ENCODE measurements at regions not wholly inside any gene's neighbourhood (a gene's known extent, or its start where the extent isn't known, plus 50 kb on each side); places are given as distances from the start of the nearest gene placed in this dataset.

- TF ChIP-seq CTCF (IDR thresholded peaks at IDR 0.05) (no peak), POLR2AphosphoS5 (IDR thresholded peaks at IDR 0.05; ENCODE audit: low read depth, low read length) (no peak)
Observed at GRCh38 chr11:81495699-81496292, 1237.9 kb downstream of the FAM181B start.

Data from Panc1 (cell line).